Spleen (tissue), 7 donors: ENCODE measurements at regions not wholly inside any gene's neighbourhood (a gene's known extent, or its start where the extent isn't known, plus 50 kb on each side); places are given as distances from the start of the nearest gene placed in this dataset.

Experiments
- POLR2AphosphoS5 ChIP-seq, 3 donors: sonication (generic); formaldehyde crosslinking; IDR thresholded peaks; one replicate each; pipeline ENCODE4 v1.5.1; 2017; ENCODE audit warnings: antibody characterized with exemption in 3 of 3
- TF ChIP-seq, protein P1 (sequence below), 11 experiments: fragments of 200-600 bp in 7 of 11; fragments of 450-650 bp in 4 of 11; sonication (generic) in 4 of 11; IDR thresholded peaks in 8 of 11; conservative IDR thresholded peaks in 3 of 11; 1 replicate in 7 of 11; 2 replicates in 4 of 11; pipeline versions ENCODE4 v1.4.0 to v1.8.0; 2016 to 2021; ENCODE audit warnings: antibody characterized with exemption in 11 of 11, inconsistent platforms in 4 of 11, mild to moderate bottlenecking in 1 of 11
- donor health status: DM: no; HTN: no; CAD: no; lungs with moderate emphysema.
- donor health status: DM: no; HTN: no; CAD: no.
- donor health status: DM: no; HTN: no; CAD: no.

- no peak for TF ChIP-seq POLR2AphosphoS5 (IDR thresholded peaks at IDR 0.05)
- TF ChIP-seq, protein P1, sequence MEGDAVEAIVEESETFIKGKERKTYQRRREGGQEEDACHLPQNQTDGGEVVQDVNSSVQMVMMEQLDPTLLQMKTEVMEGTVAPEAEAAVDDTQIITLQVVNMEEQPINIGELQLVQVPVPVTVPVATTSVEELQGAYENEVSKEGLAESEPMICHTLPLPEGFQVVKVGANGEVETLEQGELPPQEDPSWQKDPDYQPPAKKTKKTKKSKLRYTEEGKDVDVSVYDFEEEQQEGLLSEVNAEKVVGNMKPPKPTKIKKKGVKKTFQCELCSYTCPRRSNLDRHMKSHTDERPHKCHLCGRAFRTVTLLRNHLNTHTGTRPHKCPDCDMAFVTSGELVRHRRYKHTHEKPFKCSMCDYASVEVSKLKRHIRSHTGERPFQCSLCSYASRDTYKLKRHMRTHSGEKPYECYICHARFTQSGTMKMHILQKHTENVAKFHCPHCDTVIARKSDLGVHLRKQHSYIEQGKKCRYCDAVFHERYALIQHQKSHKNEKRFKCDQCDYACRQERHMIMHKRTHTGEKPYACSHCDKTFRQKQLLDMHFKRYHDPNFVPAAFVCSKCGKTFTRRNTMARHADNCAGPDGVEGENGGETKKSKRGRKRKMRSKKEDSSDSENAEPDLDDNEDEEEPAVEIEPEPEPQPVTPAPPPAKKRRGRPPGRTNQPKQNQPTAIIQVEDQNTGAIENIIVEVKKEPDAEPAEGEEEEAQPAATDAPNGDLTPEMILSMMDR (IDR thresholded peaks at IDR 0.05 in 8 of 11, conservative IDR thresholded peaks at IDR 0.05 in 3 of 11) = no peak
Observed at GRCh38 chr2:239750929-239751678, 274.0 kb downstream of the NDUFA10 start.
